Motor neuron (in vitro differentiated cells): ENCODE measurements at regions not wholly inside any gene's neighbourhood (a gene's known extent, or its start where the extent isn't known, plus 50 kb on each side); places are given as distances from the start of the nearest gene placed in this dataset.

Source experiments
- ATAC-seq, 8 experiments: fragments of 200-7000 bp; cut with Tn5 transposase; replicated peaks in 6 of 8; 2 replicates each; pipeline ENCODE4 v1.8.0; 2021; ENCODE audit warnings: mild to moderate bottlenecking in 8 of 8, moderate library complexity in 8 of 8
- H3K27ac ChIP-seq, 2 donors: fragments of 250-450 bp; sonication (Bioruptor Pico); 2 replicates each; pipeline ENCODE4 v1.9.0; 2021; ENCODE audit warnings: antibody characterized with exemption in 2 of 2, mild to moderate bottlenecking in 2 of 2, moderate library complexity in 1 of 2
- H3K4me1 ChIP-seq, 2 donors: fragments of 250-450 bp; sonication (Bioruptor Pico); replicated peaks in 1 of 2; 2 replicates each; pipeline ENCODE4 v1.6.1; 2021; ENCODE audit warnings: antibody characterized with exemption in 2 of 2, mild to moderate bottlenecking in 2 of 2, moderate library complexity in 1 of 2
- H3K4me3 ChIP-seq, 5 donors: fragments of 250-450 bp; sonication (Bioruptor Pico); 2 replicates each; pipeline ENCODE4 v1.9.0; 2021; ENCODE audit warnings: antibody characterized with exemption in 5 of 5, mild to moderate bottlenecking in 5 of 5, moderate library complexity in 4 of 5
- WGBS, 10 experiments: fragments of 450-650 bp; shearing (Covaris generic); methylation state at CpG; one replicate each; pipeline ENCODE4 v1.0.0; 2022; 5-methylcytosine and 5-hydroxymethylcytosine counted together
- in situ Hi-C, 9 experiments: fragments of 400-800 bp; cut with MboI; loops; one replicate each; pipeline ENCODE4 v1.15.0; 2021; ENCODE audit warnings: low sequenced_read_pairs in 9 of 9, low pct_unique_long_range_greater_than_20kb in 2 of 9; ENCODE audit not compliant: unreplicated experiment in 9 of 9

GRCh38 chr21:20257052-20257740, 741.0 kb upstream of the NCAM2 start:
- Histone ChIP-seq H3K4me1 (peaks cover 0 to 2% of the 10 kb centered on the region in 2 donors), H3K4me3 (no peak overlapping the region), H3K27ac (no peak overlapping the region)
- no peak for ATAC-seq
- 0 to 100% (median 60%) methylated on average over 1 to 4 of the region's 4 CpGs; no CpG with 5 or more reads in 2 of the 10 experiments for WGBS, 10 experiments
- in situ Hi-C loops, result no loop called here

- Histone ChIP-seq H3K4me3 (no peak overlapping the region), H3K4me1 (peaks cover 0 to 2% of the 10 kb centered on the region in 2 donors), H3K27ac (no peak overlapping the region)
- WGBS, 10 experiments, result 0 to 100% (median 80%) methylated on average over 1 to 2 of the region's 2 CpGs; no CpG with 5 or more reads in 2 of the 10 experiments
- in situ Hi-C loops, result no loop called here
- no peak for ATAC-seq
Measured at GRCh38 chr21:20258542-20258941, 739.7 kb upstream of the NCAM2 start.

GRCh38 chr21:20259031-20259867, 739.0 kb upstream of the NCAM2 start:
- Histone ChIP-seq H3K4me3 (no peak overlapping the region), H3K27ac (no peak overlapping the region), H3K4me1 (peaks cover 0 to 2% of the 10 kb centered on the region in 2 donors)
- in situ Hi-C loops, result no loop called here
- WGBS, 10 experiments, result 34 to 81% (median 65%) methylated on average over 2 to 7 of the region's 7 CpGs; no CpG with 5 or more reads in 1 of the 10 experiments
- peak in 1 of 8 experiments; percentile 52 for ATAC-seq

GRCh38 chr21:20260124-20260523, 738.1 kb upstream of the NCAM2 start:
- H3K4me1 ChIP-seq, result peaks cover 0 to 2% of the 10 kb centered on the region in 2 donors
- H3K4me3 ChIP-seq, result no peak overlapping the region
- H3K27ac ChIP-seq, result no peak overlapping the region
- ATAC-seq, result no peak
- 0 to 100% (median 50%) methylated on average over 1 of the region's 1 CpG; no CpG with 5 or more reads in 3 of the 10 experiments for WGBS, 10 experiments
- in situ Hi-C loops, result no loop called here

- WGBS, 10 experiments, result 9 to 100% (median 39%) methylated on average over 2 to 5 of the region's 5 CpGs; no CpG with 5 or more reads in 1 of the 10 experiments
- in situ Hi-C loops, result no loop called here
- no peak overlapping the region for H3K27ac ChIP-seq
- peaks cover 0 to 2% of the 10 kb centered on the region in 2 donors for H3K4me1 ChIP-seq
- ATAC-seq, result peak in 1 of 8 experiments; percentile 25
- no peak overlapping the region for H3K4me3 ChIP-seq
Measured at GRCh38 chr21:20261364-20261763, 736.8 kb upstream of the NCAM2 start.

- no peak for ATAC-seq
- H3K27ac ChIP-seq, result no peak overlapping the region
- in situ Hi-C loops, result no loop called here
- H3K4me1 ChIP-seq, result no peaks in the 10 kb centered on the region
- WGBS, 10 experiments, result 25 to 93% (median 82%) methylated on average over 1 to 5 of the region's 5 CpGs; no CpG with 5 or more reads in 1 of the 10 experiments
- H3K4me3 ChIP-seq, result no peak overlapping the region
Measured at GRCh38 chr21:20265707-20266440, 732.3 kb upstream of the NCAM2 start.

GRCh38 chr21:20266441-20266710, 731.8 kb upstream of the NCAM2 start:
- no peak overlapping the region for H3K27ac ChIP-seq
- in situ Hi-C loops, result no loop called here
- H3K4me1 ChIP-seq, result no peaks in the 10 kb centered on the region
- H3K4me3 ChIP-seq, result no peak overlapping the region
- WGBS, 10 experiments, result 6 to 100% (median 92%) methylated on average over 1 to 2 of the region's 2 CpGs; no CpG with 5 or more reads in 1 of the 10 experiments
- no peak for ATAC-seq

GRCh38 chr21:20270365-20271055, 727.7 kb upstream of the NCAM2 start:
- Histone ChIP-seq H3K27ac (no peak overlapping the region), H3K4me3 (no peak overlapping the region), H3K4me1 (no peaks in the 10 kb centered on the region)
- ATAC-seq, result no peak
- in situ Hi-C loops, result no loop called here
- 13 to 100% (median 77%) methylated on average over 1 to 10 of the region's 11 CpGs; no CpG with 5 or more reads in 3 of the 10 experiments for WGBS, 10 experiments

GRCh38 chr21:20272791-20273362, 725.3 kb upstream of the NCAM2 start:
- H3K27ac ChIP-seq, result no peak overlapping the region
- H3K4me1 ChIP-seq, result peaks cover 0 to 1% of the 10 kb centered on the region in 2 donors
- peak in 3 of 8 experiments; percentile 77 to 94 (median 83) for ATAC-seq
- in situ Hi-C loops, result no loop called here
- 10 to 93% (median 66%) methylated on average over 2 to 5 of the region's 5 CpGs for WGBS, 10 experiments
- H3K4me3 ChIP-seq, result no peak overlapping the region

GRCh38 chr21:20276377-20276776, 721.8 kb upstream of the NCAM2 start:
- no peak overlapping the region for H3K27ac ChIP-seq
- H3K4me3 ChIP-seq, result no peak overlapping the region
- H3K4me1 ChIP-seq, result peaks cover 0 to 3% of the 10 kb centered on the region in 2 donors
- ATAC-seq, result no peak
- in situ Hi-C loops, result no loop called here

- Histone ChIP-seq H3K4me1 (peaks cover 0 to 3% of the 10 kb centered on the region in 2 donors), H3K4me3 (no peak overlapping the region), H3K27ac (no peak overlapping the region)
- no peak for ATAC-seq
- WGBS, 10 experiments, result 0 to 100% (median 79%) methylated on average over 1 of the region's 1 CpG; no CpG with 5 or more reads in 2 of the 10 experiments
- in situ Hi-C loops, result no loop called here
Measured at GRCh38 chr21:20276954-20277353, 721.3 kb upstream of the NCAM2 start.

GRCh38 chr21:20283836-20284235, 714.4 kb upstream of the NCAM2 start:
- no peak for ATAC-seq
- no peaks in the 10 kb centered on the region for H3K4me1 ChIP-seq
- no peak overlapping the region for H3K4me3 ChIP-seq
- in situ Hi-C loops, result no loop called here
- WGBS, 10 experiments, result 0 to 100% (median 60%) methylated on average over 1 of the region's 1 CpG; no CpG with 5 or more reads in 1 of the 10 experiments
- H3K27ac ChIP-seq, result no peak overlapping the region
